IMR-90 (cell line): ENCODE measurements at regions not wholly inside any gene's neighbourhood (a gene's known extent, or its start where the extent isn't known, plus 50 kb on each side); places are given as distances from the start of the nearest gene placed in this dataset.

Experiments used
- ATAC-seq: fragments of 200-7000 bp; cut with Tn5 transposase; 2 replicates; pipeline ENCODE4 v1.9.1; 2020; ENCODE audit warnings: low read depth, mild to moderate bottlenecking, moderate library complexity
- BruUV-seq: library from RNA; stranded (reverse); fragments of 400-500 nt; replicated peaks from 2 replicates; lab custom pipeline; 2021; lab: Mats Ljungman, UMichigan
- CTCF ChIA-PET: fragments of 300-600 bp; formaldehyde crosslinking; extraction: SDS; loops from one replicate; lab custom pipeline; 2021; ENCODE audit warnings: antibody characterized with exemption; lab: Yijun Ruan, JAX
- POLR2A ChIA-PET: fragments of 300-600 bp; sonication (Branson Sonifier 250); formaldehyde crosslinking; loops from one replicate; lab custom pipeline; 2022; ENCODE audit warnings: antibody characterized with exemption; ENCODE audit not compliant: unreplicated experiment; lab: Charles Lee
- DNase-seq: peaks from one replicate; pipeline ENCODE4 v3.0.0; 2013
- H2AFZ ChIP-seq: replicated peaks from 2 replicates; pipeline ENCODE3; 2013; ENCODE audit warnings: low read length, mild to moderate bottlenecking; ENCODE audit not compliant: poor library complexity
- H2AK5ac ChIP-seq: 2 replicates; pipeline ENCODE4 v1.6.1; 2013; ENCODE audit warnings: low read depth, low read length, inconsistent platforms
- H2AK9ac ChIP-seq: replicated peaks from 2 replicates; pipeline ENCODE3; 2013; ENCODE audit warnings: mild to moderate bottlenecking, low read depth, low read length, moderate library complexity; ENCODE audit not compliant: poor library complexity
- H2BK120ac ChIP-seq: 2 replicates; pipeline ENCODE4 v1.6.1; 2013; ENCODE audit warnings: low read depth, low read length, inconsistent platforms
- H2BK15ac ChIP-seq: 3 replicates; pipeline ENCODE4 v1.6.1; 2013; ENCODE audit warnings: low read depth, low read length, inconsistent platforms
- H2BK20ac ChIP-seq: 2 replicates; pipeline ENCODE4 v1.6.1; 2013; ENCODE audit warnings: low read depth, mild to moderate bottlenecking, inconsistent platforms, low read length, moderate library complexity
- H2BK5ac ChIP-seq: 2 replicates; pipeline ENCODE4 v1.6.1; 2013; ENCODE audit warnings: mild to moderate bottlenecking, low read depth, low read length, inconsistent platforms; ENCODE audit not compliant: poor library complexity, severe bottlenecking
- H3K14ac ChIP-seq: replicated peaks from 2 replicates; pipeline ENCODE4 v1.6.1; 2013; ENCODE audit warnings: low read depth, low read length, inconsistent platforms
- H3K18ac ChIP-seq: 2 replicates; pipeline ENCODE4 v1.6.1; 2013; ENCODE audit warnings: low read depth, low read length, control low read depth
- H3K23ac ChIP-seq: 2 replicates; pipeline ENCODE4 v1.6.1; 2013; ENCODE audit warnings: low read depth, low read length, inconsistent platforms
- H3K27ac ChIP-seq: 2 replicates; pipeline ENCODE4 v1.5.1; 2013; ENCODE audit warnings: mild to moderate bottlenecking, control low read depth, low read length; ENCODE audit not compliant: insufficient read depth
- H3K27me3 ChIP-seq: 2 replicates; pipeline ENCODE4 v1.6.1; 2013; ENCODE audit warnings: low read length; ENCODE audit not compliant: control insufficient read depth, insufficient read depth
- H3K36me3 ChIP-seq: 2 replicates; pipeline ENCODE4 v1.6.1; 2013; ENCODE audit warnings: low read length, mixed read lengths; ENCODE audit not compliant: control insufficient read depth, insufficient read depth
- H3K4ac ChIP-seq: 2 replicates; pipeline ENCODE4 v1.6.1; 2013; ENCODE audit warnings: low read depth, low read length, inconsistent platforms
- H3K4me1 ChIP-seq: 2 replicates; pipeline ENCODE4 v1.6.1; 2013; ENCODE audit warnings: low read length, mixed read lengths; ENCODE audit not compliant: control insufficient read depth, insufficient read depth
- H3K4me2 ChIP-seq: 2 replicates; pipeline ENCODE4 v1.6.1; 2013; ENCODE audit warnings: low read depth, mild to moderate bottlenecking, control low read depth, low read length, moderate library complexity
- H3K4me3 ChIP-seq: 2 replicates; pipeline ENCODE4 v1.5.1; 2013; ENCODE audit warnings: low read depth, mild to moderate bottlenecking, control low read depth, low read length, moderate library complexity; ENCODE audit not compliant: insufficient read depth
- H3K56ac ChIP-seq: 2 replicates; pipeline ENCODE4 v1.6.1; 2013; ENCODE audit warnings: low read length, inconsistent platforms; ENCODE audit not compliant: insufficient read depth; ENCODE audit errors: extremely low read depth
- H3K79me1 ChIP-seq, 2 experiments: 2 replicates each; pipeline ENCODE4 v1.6.1; 2013; ENCODE audit warnings: low read length in 2 of 2, inconsistent platforms in 1 of 2, low read depth in 1 of 2
- H3K9ac ChIP-seq: 2 replicates; pipeline ENCODE4 v1.6.1; 2013; ENCODE audit warnings: low read depth, low read length, control low read depth
- H3K9me1 ChIP-seq: 2 replicates; pipeline ENCODE4 v1.6.1; 2013; ENCODE audit warnings: low read length, inconsistent platforms; ENCODE audit not compliant: insufficient read depth
- H3K9me3 ChIP-seq: 2 replicates; pipeline ENCODE4 v1.6.1; 2013; ENCODE audit warnings: low read length; ENCODE audit not compliant: control insufficient read depth, insufficient read depth
- H4K20me1 ChIP-seq: 2 replicates; pipeline ENCODE4 v1.6.1; 2013; ENCODE audit warnings: low read length, inconsistent platforms; ENCODE audit not compliant: insufficient read depth
- H4K5ac ChIP-seq: 2 replicates; pipeline ENCODE4 v1.6.1; 2013; ENCODE audit warnings: mild to moderate bottlenecking, low read depth, low read length, control low read depth
- H4K8ac ChIP-seq, 2 experiments: 2 replicates each; pipeline ENCODE4 v1.6.1; 2013; ENCODE audit warnings: low read depth in 2 of 2, low read length in 2 of 2, control low read depth in 1 of 2, inconsistent platforms in 1 of 2
- H4K91ac ChIP-seq: 2 replicates; pipeline ENCODE4 v1.6.1; 2013; ENCODE audit warnings: low read depth, low read length, inconsistent platforms; ENCODE audit not compliant: insufficient read depth
- NFE2L2 ChIP-seq: fragments of 150-350 bp; IDR thresholded peaks from 2 replicates; pipeline ENCODE4 v1.6.1; 2016; ENCODE audit warnings: low read depth, mild to moderate bottlenecking, low read length
- WGBS, 2 experiments: methylation state at CpG; one replicate each; pipeline versions ENCODE4 v1.1.5 to v1.1.7; 2013; ENCODE audit warnings: missing lambda C conversion rate in 2 of 2; ENCODE audit not compliant: insufficient read length in 1 of 2; ENCODE audit errors: extremely low coverage in 2 of 2; 5-methylcytosine and 5-hydroxymethylcytosine counted together
- dilution Hi-C: fragments of 300-500 bp; cut with HindIII; formaldehyde crosslinking; loops from one replicate; pipeline ENCODE4 v1.14.3; 2018; ENCODE audit warnings: low sequenced_read_pairs; ENCODE audit not compliant: unreplicated experiment
- in situ Hi-C: fragments of 300-500 bp; cut with MboI; formaldehyde crosslinking; loops from 3 replicates; pipeline ENCODE4 v1.14.3; 2019; ENCODE audit warnings: low sequenced_read_pairs, inconsistent platforms, mixed read lengths
- intact Hi-C: fragments of 100-400 bp; cut with micrococcal nuclease; formaldehyde crosslinking; loops from 2 replicates; pipeline ENCODE4 v1.10.0; 2022

- peaks cover 9% of the 10 kb centered on the region; the same call in 1 of the 2 replicates for H3K9me3 ChIP-seq
- H3K14ac ChIP-seq = no peak overlapping the region
- H2AK5ac ChIP-seq = no peak overlapping the region
- in situ Hi-C loops (no loop called here), intact Hi-C loops (no loop called here), dilution Hi-C loops (no loop called here)
- no peak overlapping the region for H2BK15ac ChIP-seq
- no peak overlapping the region for H4K91ac ChIP-seq
- no peak overlapping the region for H3K56ac ChIP-seq
- DNase-seq (no peak), ATAC-seq (no peak)
- no peak overlapping the region for H3K4me2 ChIP-seq
- TF ChIP-seq NFE2L2 = no peak
- no peak overlapping the region for H2AK9ac ChIP-seq
- no peak overlapping the region for H3K4ac ChIP-seq
- no peak overlapping the region for H3K27ac ChIP-seq
- H3K9ac ChIP-seq = no peak overlapping the region
- no peak overlapping the region for H2BK5ac ChIP-seq
- no peak overlapping the region for H4K8ac ChIP-seq
- no peak overlapping the region for H3K18ac ChIP-seq
- no peaks in the 10 kb centered on the region for H3K27me3 ChIP-seq
- no peaks in the 10 kb centered on the region for H3K36me3 ChIP-seq
- no peak overlapping the region for H3K4me3 ChIP-seq
- POLR2A ChIA-PET = no interaction called here
- no peak overlapping the region for H2BK120ac ChIP-seq
- H3K23ac ChIP-seq = no peak overlapping the region
- no peaks in the 10 kb centered on the region for H3K9me1 ChIP-seq
- H4K20me1 ChIP-seq = no peaks in the 10 kb centered on the region
- CTCF ChIA-PET = interaction anchor here (1.3 kb wide), 1 partner anchor 25 kb away, joined by 3 read pairs; no protein-coding TSS in a partner anchor
- H2AFZ ChIP-seq = no peak overlapping the region
- H3K4me1 ChIP-seq = no peaks in the 10 kb centered on the region
- no peak overlapping the region for H4K5ac ChIP-seq
- BruUV-seq = no TSS peak
- no peak overlapping the region for H2BK20ac ChIP-seq
- no CpG with 5 or more reads among the region's 3 CpGs for WGBS, 2 experiments
- H3K79me1 ChIP-seq = no peaks in the 10 kb centered on the region
Observed at GRCh38 chr12:88842314-88842713, 262.0 kb upstream of the KITLG start.
